Type B pancreatic cell (in vitro differentiated cells): ENCODE measurements at regions not wholly inside any gene's neighbourhood (a gene's known extent, or its start where the extent isn't known, plus 50 kb on each side); places are given as distances from the start of the nearest gene placed in this dataset.

Experiments
- DNase-seq: peaks from one replicate; pipeline ENCODE4 v3.0.0; 2021; ENCODE audit warnings: mixed read lengths; ENCODE audit not compliant: unreplicated experiment; ENCODE audit errors: extremely low spot score
- H3K27ac Mint-ChIP-seq: 2 replicates; pipeline ENCODE4 v1.8.0; 2021; ENCODE audit warnings: mild to moderate bottlenecking, mixed read lengths
- H3K27me3 Mint-ChIP-seq: 2 replicates; pipeline ENCODE4 v1.8.0; 2021; ENCODE audit warnings: mixed read lengths
- H3K36me3 Mint-ChIP-seq: 2 replicates; pipeline ENCODE4 v1.8.0; 2021; ENCODE audit warnings: mixed read lengths
- H3K4me1 Mint-ChIP-seq: one replicate; pipeline ENCODE4 v1.8.0; 2021; ENCODE audit warnings: mixed read lengths; ENCODE audit not compliant: unreplicated experiment
- H3K4me3 Mint-ChIP-seq: 2 replicates; pipeline ENCODE4 v1.8.0; 2021; ENCODE audit warnings: mild to moderate bottlenecking, mixed read lengths
- H3K9me3 Mint-ChIP-seq: 2 replicates; pipeline ENCODE4 v1.8.0; 2021; ENCODE audit warnings: mixed read lengths
- CTCF ChIP-seq: fragments of 200-600 bp; sonication (generic); conservative IDR thresholded peaks from 2 replicates; pipeline ENCODE4 v1.5.0; 2021; ENCODE audit warnings: antibody characterized with exemption, mild to moderate bottlenecking

- no peaks in the 10 kb centered on the region for H3K36me3 Mint-ChIP-seq
- H3K4me1 Mint-ChIP-seq, result peaks cover 53% of the 10 kb centered on the region
- no peak overlapping the region for H3K4me3 Mint-ChIP-seq
- DNase-seq, result peak; percentile 31
- H3K27ac Mint-ChIP-seq, result no peak overlapping the region
- H3K9me3 Mint-ChIP-seq, result no peaks in the 10 kb centered on the region
- TF ChIP-seq CTCF, result no peak
- H3K27me3 Mint-ChIP-seq, result no peaks in the 10 kb centered on the region
Measured at GRCh38 chr7:47719675-47720074, 137.8 kb upstream of the TNS3 start.

GRCh38 chr7:47715631-47716068, 133.7 kb upstream of the TNS3 start:
- Mint-ChIP-seq H3K9me3 (no peaks in the 10 kb centered on the region), H3K4me1 (peaks cover 35% of the 10 kb centered on the region), H3K27me3 (no peaks in the 10 kb centered on the region), H3K36me3 (no peaks in the 10 kb centered on the region), H3K4me3 (no peak overlapping the region), H3K27ac (no peak overlapping the region)
- TF ChIP-seq CTCF, result no peak
- DNase-seq, result no peak

- Mint-ChIP-seq H3K36me3 (no peaks in the 10 kb centered on the region), H3K9me3 (no peaks in the 10 kb centered on the region), H3K4me3 (no peak overlapping the region), H3K27me3 (no peaks in the 10 kb centered on the region), H3K27ac (no peak overlapping the region), H3K4me1 (peaks cover 32% of the 10 kb centered on the region)
- TF ChIP-seq CTCF, result no peak
- DNase-seq, result no peak
Measured at GRCh38 chr7:47714669-47715607, 133.0 kb upstream of the TNS3 start.

- Mint-ChIP-seq H3K27ac (no peak overlapping the region), H3K36me3 (no peaks in the 10 kb centered on the region), H3K27me3 (no peaks in the 10 kb centered on the region), H3K9me3 (no peaks in the 10 kb centered on the region), H3K4me1 (peaks cover 25% of the 10 kb centered on the region), H3K4me3 (no peak overlapping the region)
- no peak for DNase-seq
- no peak for TF ChIP-seq CTCF
Measured at GRCh38 chr7:47713595-47713994, 131.7 kb upstream of the TNS3 start.

GRCh38 chr7:47712416-47712815, 130.5 kb upstream of the TNS3 start:
- no peak for DNase-seq
- Mint-ChIP-seq H3K36me3 (no peaks in the 10 kb centered on the region), H3K27me3 (no peaks in the 10 kb centered on the region), H3K4me1 (peaks cover 25% of the 10 kb centered on the region), H3K9me3 (no peaks in the 10 kb centered on the region), H3K27ac (no peak overlapping the region), H3K4me3 (no peak overlapping the region)
- TF ChIP-seq CTCF, result no peak
